GM18909 (cell line): ENCODE measurements at regions not wholly inside any gene's neighbourhood (a gene's known extent, or its start where the extent isn't known, plus 50 kb on each side); places are given as distances from the start of the nearest gene placed in this dataset.
A peak's percentile ranks its signal among the peaks of the same experiment; 100 is the strongest.

Source experiments
- ATAC-seq: cut with Tn5 transposase; IDR thresholded peaks from one replicate; pipeline ENCODE4 v1.9.1; 2021; ENCODE audit warnings: mild to moderate bottlenecking; ENCODE audit not compliant: unreplicated experiment, poor library complexity

DNA sequence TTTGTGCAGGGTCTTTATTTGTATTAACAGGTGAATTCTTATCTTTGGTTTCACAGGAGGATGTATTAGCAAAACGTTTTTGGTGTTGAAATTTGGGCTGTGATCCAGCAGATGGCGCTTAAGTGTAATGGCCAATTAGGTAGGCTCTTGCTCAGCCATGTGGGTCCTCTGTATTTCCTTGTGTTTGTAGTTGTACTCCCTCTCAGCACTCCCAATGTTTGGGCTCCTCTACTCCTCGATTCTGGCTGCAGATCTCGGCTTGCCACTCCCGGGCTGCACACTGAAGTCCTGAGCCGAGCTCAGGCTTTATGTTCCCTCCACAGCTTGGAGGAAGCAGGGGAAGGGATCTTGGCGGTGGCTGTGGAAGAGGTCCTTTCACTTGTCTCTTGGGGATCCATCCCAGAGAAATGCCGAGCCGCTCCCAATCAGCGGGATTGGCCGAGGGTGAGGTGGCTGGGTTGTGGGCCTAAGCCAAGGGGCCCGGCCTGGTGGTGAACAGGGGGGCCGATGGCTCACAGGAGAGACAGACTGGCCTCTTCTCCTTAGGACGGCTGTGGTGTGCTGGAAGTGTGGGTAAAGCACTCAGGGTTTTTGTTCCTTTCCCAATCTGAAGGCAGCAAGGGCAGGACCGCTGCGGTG, 133.7 kb downstream of the AEBP2 start:
- peak; percentile 79 for ATAC-seq

DNA sequence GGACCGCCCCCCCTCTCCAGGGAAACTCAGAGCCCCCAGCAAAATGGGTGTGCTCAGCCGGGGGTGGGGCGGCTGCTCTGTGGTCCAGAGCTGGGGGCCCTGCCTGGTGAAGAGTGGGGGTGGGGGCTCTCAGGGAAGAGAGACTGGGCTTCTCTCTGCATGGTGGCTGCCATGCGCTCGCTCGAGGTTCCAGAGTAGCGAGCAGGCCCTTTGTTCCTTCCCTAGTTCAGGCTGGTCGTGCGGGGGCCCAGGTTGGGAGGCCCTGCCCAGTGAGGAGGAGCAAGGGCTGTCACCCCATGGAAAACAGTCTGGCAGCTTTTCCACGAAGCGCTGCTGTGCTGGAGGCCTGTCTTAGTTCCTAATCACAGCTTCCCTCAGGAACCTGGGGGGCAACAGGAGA, 134.6 kb downstream of the AEBP2 start:
- no peak for ATAC-seq

GRCh38 chr12:19574601-19575000, 135.3 kb downstream of the AEBP2 start:
- no peak for ATAC-seq

GRCh38 chr12:19575337-19576243, 136.3 kb downstream of the AEBP2 start:
- ATAC-seq: no peak

GRCh38 chr12:19576506-19577280, 137.4 kb downstream of the AEBP2 start:
- ATAC-seq: no peak

DNA sequence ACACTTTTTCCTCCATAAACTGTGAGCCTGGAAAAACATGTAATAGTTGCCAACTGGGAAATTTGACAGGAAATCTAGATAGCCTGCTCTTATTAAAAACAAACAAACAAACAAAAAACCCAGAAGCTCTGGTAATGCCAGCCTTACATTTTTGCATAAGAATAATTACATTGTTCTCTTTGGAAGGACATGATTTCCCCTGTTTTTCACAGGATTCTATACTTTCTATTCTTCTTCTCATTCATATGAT, 137.9 kb downstream of the AEBP2 start:
- ATAC-seq: no peak

DNA sequence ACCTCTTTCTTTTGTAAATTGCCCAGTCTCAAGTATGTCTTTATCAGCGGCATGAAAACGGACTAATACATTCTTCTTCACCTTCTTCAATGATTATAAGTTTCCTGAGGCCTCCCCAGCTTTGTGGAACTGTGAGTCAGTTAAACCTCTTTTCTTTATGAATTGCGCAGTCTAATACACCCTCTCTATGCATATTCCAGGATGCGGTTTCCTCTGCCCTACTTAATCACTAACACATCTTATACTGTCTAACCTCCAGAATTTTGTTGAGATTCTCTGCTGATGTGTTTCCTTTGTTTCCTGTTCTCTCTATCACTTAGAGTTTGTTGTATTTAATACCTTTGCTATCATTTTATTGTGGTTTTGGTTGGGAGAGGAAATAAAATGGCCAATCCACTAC, 145.4 kb downstream of the AEBP2 start:
- no peak for ATAC-seq

DNA sequence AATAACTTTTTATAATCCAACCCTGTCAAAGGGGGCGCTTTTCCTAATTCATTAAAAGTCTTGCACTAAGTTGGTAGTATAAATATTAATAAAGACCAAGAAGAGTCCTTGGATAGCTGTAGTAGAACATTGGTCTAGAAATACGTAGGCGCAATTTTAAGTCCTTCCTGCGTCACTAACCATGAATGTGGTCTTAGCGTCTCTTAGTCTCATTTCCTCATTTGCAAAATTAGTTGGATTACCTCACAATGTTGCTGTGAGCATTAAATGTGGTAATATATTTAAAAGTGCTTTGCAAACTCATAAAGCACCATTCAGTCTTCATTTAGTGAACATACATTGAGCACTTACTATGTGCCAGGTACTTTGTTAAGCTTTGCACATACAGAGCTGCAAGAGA, 149.7 kb downstream of the AEBP2 start:
- no peak for ATAC-seq

- no peak for ATAC-seq
Measured at GRCh38 chr12:19591951-19592350, 152.7 kb downstream of the AEBP2 start.

DNA sequence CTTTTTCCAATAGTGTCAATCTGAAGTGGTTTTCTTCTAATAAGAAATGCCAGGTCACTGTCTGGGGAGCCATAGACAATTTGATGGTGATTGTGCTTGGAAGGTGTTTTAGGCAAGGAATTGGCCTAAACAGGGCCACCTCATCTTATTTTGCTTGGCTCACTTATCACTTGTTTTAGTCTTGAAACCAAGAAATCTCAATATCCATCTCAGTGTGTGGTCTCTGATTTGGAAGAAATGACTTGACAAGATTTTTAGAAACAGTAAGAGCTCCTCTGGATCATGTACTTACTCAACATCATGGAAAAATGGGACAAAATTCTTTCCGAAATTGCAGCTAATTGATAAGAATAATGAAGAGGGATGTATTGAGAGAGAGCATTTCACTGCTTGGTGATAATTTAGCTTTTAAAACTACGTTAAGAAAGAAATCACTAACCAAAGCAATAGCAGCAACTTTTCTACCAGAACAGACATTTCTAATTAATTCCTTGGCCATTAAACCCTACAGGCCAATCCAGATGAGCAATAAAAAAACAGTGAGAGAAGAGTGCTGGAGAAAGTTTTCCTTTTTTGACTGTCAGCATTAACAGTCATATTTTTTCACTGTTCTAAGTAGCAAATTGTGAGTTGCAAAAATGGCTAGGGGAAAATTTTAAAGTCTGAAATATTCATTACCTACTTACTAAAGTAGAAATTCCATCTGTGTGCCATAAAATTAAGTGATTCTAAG, 157.3 kb downstream of the AEBP2 start:
- ATAC-seq: no peak

DNA sequence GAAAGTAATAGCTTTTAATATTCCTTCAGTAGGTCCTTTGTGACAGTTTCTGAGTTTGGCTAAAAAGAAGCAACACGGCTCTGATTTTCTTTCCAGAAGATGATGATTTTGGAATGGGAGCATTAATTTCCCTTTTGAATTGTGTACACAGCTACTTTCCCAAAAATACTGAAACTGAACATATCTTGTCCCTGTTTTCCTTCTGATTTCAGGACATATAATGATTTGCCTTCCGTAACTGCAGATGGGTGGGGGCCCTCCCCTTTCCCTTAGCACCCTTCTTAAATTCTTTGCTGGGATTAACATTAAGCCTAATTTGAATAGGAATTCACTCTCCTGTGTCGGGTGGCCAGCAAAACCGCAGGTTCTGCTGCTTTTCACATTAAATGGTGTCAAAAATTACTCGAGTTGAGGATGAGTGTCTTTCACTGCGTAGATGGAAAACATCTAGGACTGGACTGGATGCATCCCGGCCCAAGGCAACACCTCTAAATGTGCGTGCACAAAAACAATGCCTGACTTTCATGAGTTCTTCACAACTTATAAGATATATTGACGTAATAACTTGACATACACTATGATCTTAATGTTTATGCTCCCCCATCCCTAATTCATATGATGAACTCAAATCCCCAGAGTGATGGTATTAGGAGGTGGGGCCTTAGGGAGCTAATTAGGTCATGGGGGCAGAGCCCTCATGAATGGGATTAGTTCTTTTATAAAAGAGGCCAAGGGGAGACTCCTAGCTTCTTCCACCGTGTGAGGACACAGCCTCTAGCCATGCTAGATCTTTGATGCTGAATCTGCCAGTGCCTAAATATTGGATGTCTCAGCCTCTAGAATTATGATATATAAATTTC, 158.1 kb downstream of the AEBP2 start:
- no peak for ATAC-seq

DNA sequence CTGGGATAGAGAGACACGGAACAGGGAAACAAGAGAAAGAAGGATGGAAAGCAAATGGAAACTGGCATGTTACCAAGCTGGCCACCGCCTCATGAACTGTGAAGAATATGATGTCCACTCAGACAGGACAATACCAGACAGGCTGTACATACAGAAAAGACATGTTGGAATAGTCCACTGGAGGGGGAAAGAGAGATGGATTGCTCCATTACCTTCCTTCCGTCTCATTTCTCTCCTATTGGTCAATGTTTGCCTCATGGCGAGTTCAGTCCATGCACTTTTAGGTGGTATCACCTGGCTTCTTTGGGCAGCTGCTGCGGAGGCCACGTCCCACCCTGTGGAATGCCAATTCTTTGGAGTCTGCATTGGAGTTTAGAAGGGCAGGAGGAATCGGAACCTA, 166.4 kb downstream of the AEBP2 start:
- no peak for ATAC-seq

DNA sequence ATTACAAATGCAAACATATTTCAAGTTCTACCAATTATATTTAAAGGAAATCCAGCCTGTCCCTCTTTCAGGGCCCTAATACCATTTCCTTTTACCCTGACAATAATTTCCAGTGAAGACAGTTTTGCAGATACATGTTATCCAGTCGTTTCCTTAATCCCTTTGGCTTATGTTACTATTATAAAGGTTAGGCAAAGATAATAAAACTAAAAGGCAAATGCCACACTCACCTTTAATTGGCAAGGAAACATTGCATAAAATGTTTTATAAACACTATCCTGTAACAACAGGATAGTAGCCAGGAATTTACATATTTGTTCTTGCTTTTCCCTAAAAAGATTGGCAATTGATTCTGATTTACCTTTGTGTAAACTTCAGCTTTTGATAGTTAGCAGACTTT, 168.7 kb downstream of the AEBP2 start:
- ATAC-seq: no peak

GRCh38 chr12:19613051-19613535, 173.8 kb downstream of the AEBP2 start:
- ATAC-seq: no peak

- ATAC-seq: no peak
Measured at GRCh38 chr12:19614601-19615383, 175.5 kb downstream of the AEBP2 start.

GRCh38 chr12:19615384-19615725, 176.1 kb downstream of the AEBP2 start:
- ATAC-seq: no peak

DNA sequence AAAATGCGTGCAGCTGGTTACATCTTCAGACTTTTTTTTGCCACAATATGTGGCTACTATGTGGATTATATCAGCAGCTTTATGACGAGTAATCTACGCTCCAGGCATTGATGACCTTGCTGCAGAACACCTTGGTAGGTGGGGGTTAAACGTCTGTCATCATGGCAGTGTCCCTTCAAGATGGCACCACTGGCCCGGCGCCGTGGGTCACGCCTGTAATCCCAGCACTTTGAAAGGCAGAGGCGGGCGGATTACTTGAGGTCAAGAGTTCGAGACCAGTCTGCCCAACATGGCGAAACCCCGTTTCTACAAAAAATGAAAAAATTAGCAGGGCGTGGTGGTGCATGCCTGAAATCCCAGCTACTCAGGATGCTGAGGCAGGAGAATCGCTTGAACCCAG, 177.5 kb downstream of the AEBP2 start:
- no peak for ATAC-seq

DNA sequence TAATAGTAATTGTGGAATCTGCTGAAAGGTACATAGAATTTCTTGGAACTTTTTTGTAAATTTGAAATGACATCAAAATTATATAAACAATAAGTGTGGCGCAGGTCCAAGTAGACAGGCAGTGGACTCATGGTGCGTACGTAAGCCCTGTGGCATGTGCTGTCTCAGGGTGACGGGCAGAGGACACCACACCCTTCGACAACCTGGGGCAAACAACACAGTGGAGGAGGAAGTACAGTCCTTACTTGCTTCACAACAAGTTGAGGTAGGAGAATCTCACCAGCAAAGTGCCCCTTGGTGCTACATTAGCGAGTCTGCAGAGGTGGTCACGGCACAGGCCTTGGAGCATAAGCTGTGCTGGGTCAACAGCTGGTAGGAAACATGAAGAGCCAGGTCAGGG, 180.9 kb downstream of the AEBP2 start:
- no peak for ATAC-seq
